PC-9 (cell line): ENCODE measurements at regions not wholly inside any gene's neighbourhood (a gene's known extent, or its start where the extent isn't known, plus 50 kb on each side); places are given as distances from the start of the nearest gene placed in this dataset.

Experiments used
- BruUV-seq: library from RNA; stranded (reverse); fragments of 400-500 nt; replicated peaks from 2 replicates; lab custom pipeline; 2021; lab: Mats Ljungman, UMichigan
- CTCF ChIA-PET: fragments of 300-600 bp; sonication (Branson Sonifier 250); formaldehyde crosslinking; loops from one replicate; lab custom pipeline; 2022; ENCODE audit warnings: antibody characterized with exemption; lab: Charles Lee
- POLR2A ChIA-PET: fragments of 300-600 bp; sonication (Branson Sonifier 250); formaldehyde crosslinking; loops from one replicate; lab custom pipeline; 2022; ENCODE audit warnings: antibody characterized with exemption; ENCODE audit not compliant: unreplicated experiment; lab: Charles Lee
- DNase-seq, 2 experiments: peaks; one replicate each; pipeline versions ENCODE4 v3.0.0 to v3.0.0-alpha.2; 2015 to 2022; ENCODE audit warnings: mixed read lengths in 1 of 2
- H2AFZ ChIP-seq: fragments of 200-600 bp; sonication (generic); 2 replicates; pipeline ENCODE4 v1.8.1; 2017; ENCODE audit warnings: antibody characterized with exemption
- H3F3A ChIP-seq: fragments of 200-600 bp; sonication (generic); 2 replicates; pipeline ENCODE4 v1.8.1; 2017; ENCODE audit warnings: antibody characterized with exemption, mild to moderate bottlenecking, low read depth; ENCODE audit not compliant: insufficient read depth
- H3K27ac ChIP-seq: fragments of 200-600 bp; sonication (generic); 2 replicates; pipeline ENCODE4 v1.6.1; 2016; ENCODE audit warnings: mixed run types
- H3K27me3 ChIP-seq: fragments of 200-600 bp; sonication (generic); 2 replicates; pipeline ENCODE4 v1.6.1; 2016; ENCODE audit warnings: low read depth, mixed run types; ENCODE audit not compliant: insufficient read depth
- H3K36me3 ChIP-seq: fragments of 200-600 bp; sonication (generic); 2 replicates; pipeline ENCODE4 v1.6.1; 2016; ENCODE audit warnings: low read depth, mixed run types
- H3K4me1 ChIP-seq: fragments of 200-600 bp; sonication (generic); replicated peaks from 2 replicates; pipeline ENCODE4 v1.6.1; 2016; ENCODE audit warnings: mixed run types; ENCODE audit not compliant: insufficient read depth
- H3K4me2 ChIP-seq: fragments of 200-600 bp; sonication (generic); 2 replicates; pipeline ENCODE4 v1.6.1; 2017; ENCODE audit warnings: mixed run types
- H3K4me3 ChIP-seq: fragments of 200-600 bp; sonication (generic); 2 replicates; pipeline ENCODE4 v1.6.1; 2016; ENCODE audit warnings: mixed run types
- H3K79me2 ChIP-seq: fragments of 200-600 bp; sonication (generic); 2 replicates; pipeline ENCODE4 v1.6.1; 2017; ENCODE audit warnings: low read depth, mixed run types
- H3K9me2 ChIP-seq: fragments of 200-600 bp; sonication (generic); 2 replicates; pipeline ENCODE4 v1.8.1; 2017; ENCODE audit warnings: mild to moderate bottlenecking; ENCODE audit not compliant: insufficient read depth
- H3K9me3 ChIP-seq: fragments of 200-600 bp; sonication (generic); 2 replicates; pipeline ENCODE4 v1.8.1; 2016; ENCODE audit warnings: low read depth; ENCODE audit not compliant: insufficient read depth
- H4K20me1 ChIP-seq: fragments of 200-600 bp; sonication (generic); 2 replicates; pipeline ENCODE4 v1.8.1; 2017; ENCODE audit not compliant: insufficient read depth
- EZH2 ChIP-seq: fragments of 200-600 bp; sonication (generic); IDR thresholded peaks from 2 replicates; pipeline ENCODE4 v1.8.0; 2017; ENCODE audit warnings: antibody characterized with exemption, low read depth
- intact Hi-C: fragments of 100-400 bp; cut with micrococcal nuclease; formaldehyde crosslinking; loops from one replicate; pipeline ENCODE4 v1.10.0; 2022; ENCODE audit not compliant: unreplicated experiment
- TF ChIP-seq, protein P1 (sequence below): fragments of 200-600 bp; sonication (generic); conservative IDR thresholded peaks from 2 replicates; pipeline ENCODE4 v1.6.1; 2017; ENCODE audit warnings: mixed run types, antibody characterized with exemption, mild to moderate bottlenecking, moderate library complexity

DNA sequence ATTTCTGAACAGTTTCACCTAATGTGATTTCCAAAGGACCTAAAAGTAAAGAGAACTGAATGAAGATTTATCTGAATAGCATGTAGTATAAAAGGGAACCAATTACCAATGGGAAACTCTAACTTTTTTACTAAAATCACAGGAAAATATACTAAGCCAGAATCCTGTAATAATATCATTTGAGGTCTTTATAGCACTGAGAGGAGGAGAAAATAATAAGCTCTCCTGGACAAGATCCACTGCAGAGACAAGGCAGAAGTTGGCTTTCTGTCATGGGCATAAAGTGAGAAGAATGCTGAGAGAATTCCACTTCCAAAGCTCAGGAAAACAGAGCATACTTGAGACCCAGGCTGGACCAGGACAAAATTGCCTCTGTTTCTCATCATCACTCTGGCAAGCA is 1131.4 kb downstream of the SORCS1 start:
- H3K36me3 ChIP-seq, result no peaks in the 10 kb centered on the region
- no TSS peak for BruUV-seq
- TF ChIP-seq, protein P1, sequence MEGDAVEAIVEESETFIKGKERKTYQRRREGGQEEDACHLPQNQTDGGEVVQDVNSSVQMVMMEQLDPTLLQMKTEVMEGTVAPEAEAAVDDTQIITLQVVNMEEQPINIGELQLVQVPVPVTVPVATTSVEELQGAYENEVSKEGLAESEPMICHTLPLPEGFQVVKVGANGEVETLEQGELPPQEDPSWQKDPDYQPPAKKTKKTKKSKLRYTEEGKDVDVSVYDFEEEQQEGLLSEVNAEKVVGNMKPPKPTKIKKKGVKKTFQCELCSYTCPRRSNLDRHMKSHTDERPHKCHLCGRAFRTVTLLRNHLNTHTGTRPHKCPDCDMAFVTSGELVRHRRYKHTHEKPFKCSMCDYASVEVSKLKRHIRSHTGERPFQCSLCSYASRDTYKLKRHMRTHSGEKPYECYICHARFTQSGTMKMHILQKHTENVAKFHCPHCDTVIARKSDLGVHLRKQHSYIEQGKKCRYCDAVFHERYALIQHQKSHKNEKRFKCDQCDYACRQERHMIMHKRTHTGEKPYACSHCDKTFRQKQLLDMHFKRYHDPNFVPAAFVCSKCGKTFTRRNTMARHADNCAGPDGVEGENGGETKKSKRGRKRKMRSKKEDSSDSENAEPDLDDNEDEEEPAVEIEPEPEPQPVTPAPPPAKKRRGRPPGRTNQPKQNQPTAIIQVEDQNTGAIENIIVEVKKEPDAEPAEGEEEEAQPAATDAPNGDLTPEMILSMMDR, result no peak
- TF ChIP-seq EZH2, result no peak
- no peaks in the 10 kb centered on the region for H3K4me1 ChIP-seq
- H3K9me2 ChIP-seq, result no peaks in the 10 kb centered on the region
- no peaks in the 10 kb centered on the region for H3F3A ChIP-seq
- ChIA-PET POLR2A (no interaction called here), CTCF (no interaction called here)
- intact Hi-C loops, result no loop called here
- DNase-seq, result no peak
- no peak overlapping the region for H3K27ac ChIP-seq
- no peaks in the 10 kb centered on the region for H4K20me1 ChIP-seq
- no peak overlapping the region for H3K4me3 ChIP-seq
- H3K9me3 ChIP-seq, result no peaks in the 10 kb centered on the region
- H3K27me3 ChIP-seq, result no peaks in the 10 kb centered on the region
- no peak overlapping the region for H2AFZ ChIP-seq
- H3K79me2 ChIP-seq, result no peaks in the 10 kb centered on the region
- no peak overlapping the region for H3K4me2 ChIP-seq

DNA sequence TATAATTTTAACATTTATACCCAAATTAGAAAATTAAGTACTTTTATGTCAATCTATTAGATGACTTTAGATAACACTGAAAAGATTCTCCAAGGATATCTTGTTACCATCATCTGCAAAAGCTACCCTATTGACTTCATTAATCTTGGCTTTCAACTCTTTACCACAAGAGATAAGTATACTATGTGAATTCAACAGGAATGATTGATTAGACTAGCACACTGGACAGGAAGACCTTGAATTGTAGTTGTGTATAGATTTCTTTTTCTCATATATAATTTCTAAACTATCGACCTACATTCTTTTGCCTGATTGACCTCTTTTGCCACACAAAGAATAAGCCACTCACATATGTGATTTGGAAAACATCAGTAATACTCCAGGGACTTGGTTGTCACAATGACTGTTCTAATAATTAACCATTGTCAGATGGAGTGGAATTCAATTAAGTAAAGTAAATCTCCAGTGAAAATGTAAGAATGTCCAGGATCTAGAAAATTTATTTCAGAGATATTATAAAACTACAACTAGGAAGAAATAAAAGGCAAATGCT is 1132.0 kb downstream of the SORCS1 start:
- H3K9me3 ChIP-seq, result no peaks in the 10 kb centered on the region
- no peaks in the 10 kb centered on the region for H3K36me3 ChIP-seq
- no peaks in the 10 kb centered on the region for H3F3A ChIP-seq
- H3K9me2 ChIP-seq, result no peaks in the 10 kb centered on the region
- no peak overlapping the region for H3K4me3 ChIP-seq
- no TSS peak for BruUV-seq
- no peak for DNase-seq
- no peaks in the 10 kb centered on the region for H4K20me1 ChIP-seq
- no peaks in the 10 kb centered on the region for H3K27me3 ChIP-seq
- no peaks in the 10 kb centered on the region for H3K79me2 ChIP-seq
- H3K4me2 ChIP-seq, result no peak overlapping the region
- no peak overlapping the region for H3K27ac ChIP-seq
- TF ChIP-seq, protein P1, result no peak
- no peak for TF ChIP-seq EZH2
- ChIA-PET CTCF (no interaction called here), POLR2A (no interaction called here)
- intact Hi-C loops, result no loop called here
- no peaks in the 10 kb centered on the region for H3K4me1 ChIP-seq
- H2AFZ ChIP-seq, result no peak overlapping the region

DNA sequence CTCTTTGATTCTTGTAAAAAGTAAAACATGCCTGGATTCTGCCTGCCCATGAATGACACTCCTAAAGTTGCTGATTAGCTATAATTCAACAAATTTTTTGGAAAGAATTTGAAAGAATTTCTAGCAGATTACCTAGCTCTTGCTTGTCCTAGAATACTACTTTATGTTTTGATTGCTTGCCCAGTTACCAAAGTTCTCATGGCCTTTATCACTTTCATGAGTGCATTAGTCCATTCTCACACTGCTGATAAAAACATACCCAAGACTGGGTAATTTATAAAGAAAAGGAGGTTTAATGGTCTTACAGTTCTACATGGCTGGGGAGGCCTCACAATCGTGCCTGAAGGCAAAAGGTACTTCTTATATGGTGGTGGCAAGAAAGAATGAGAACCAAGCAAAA is 1137.3 kb downstream of the SORCS1 start:
- Histone ChIP-seq H3K4me1 (no peaks in the 10 kb centered on the region), H3K4me3 (no peak overlapping the region), H3K36me3 (no peaks in the 10 kb centered on the region), H3K79me2 (no peaks in the 10 kb centered on the region), H3K9me3 (no peaks in the 10 kb centered on the region), H3F3A (no peaks in the 10 kb centered on the region), H3K27ac (no peak overlapping the region), H3K4me2 (no peak overlapping the region), H3K9me2 (no peaks in the 10 kb centered on the region), H2AFZ (no peak overlapping the region), H4K20me1 (no peaks in the 10 kb centered on the region), H3K27me3 (no peaks in the 10 kb centered on the region)
- TF ChIP-seq, protein P1, result no peak
- TF ChIP-seq EZH2, result no peak
- no peak for DNase-seq
- no TSS peak for BruUV-seq
- CTCF ChIA-PET, result no interaction called here
- POLR2A ChIA-PET, result no interaction called here
- intact Hi-C loops, result no loop called here
